K562 (cell line): ENCODE measurements at regions not wholly inside any gene's neighbourhood (a gene's known extent, or its start where the extent isn't known, plus 50 kb on each side); places are given as distances from the start of the nearest gene placed in this dataset.

ENCODE experiments used
- ATAC-seq: fragments of 200-7000 bp; cut with Tn5 transposase; 3 replicates; pipeline ENCODE4 v1.9.1; 2020; ENCODE audit warnings: moderate library complexity
- BruUV-seq: library from RNA; stranded (reverse); fragments of 400-500 nt; replicated peaks from 2 replicates; lab custom pipeline; 2021; lab: Mats Ljungman, UMichigan
- CTCF ChIA-PET: fragments of 300-600 bp; formaldehyde crosslinking; extraction: SDS; loops from one replicate; lab custom pipeline; 2021; ENCODE audit warnings: low intra/inter-chr PET ratio; lab: Yijun Ruan, JAX
- POLR2A ChIA-PET: fragments of 300-600, 350-650 bp; sonication (Branson Sonifier 250); formaldehyde crosslinking; extraction: SDS; loops from one replicate; lab custom pipeline; 2021; ENCODE audit warnings: antibody characterized with exemption, inconsistent platforms; lab: Yijun Ruan, JAX
- DNase-seq, 4 experiments: peaks; one replicate each; pipeline versions ENCODE4 v3.0.0 to v3.0.0-alpha.2; 2011 to 2018; ENCODE audit warnings: low spot score in 3 of 4, mixed read lengths in 3 of 4; ENCODE audit errors: extremely low read depth in 1 of 4
- FAIRE-seq: peaks from 2 replicates; lab custom pipeline; 2011; peaks lifted over from hg19 to GRCh38; lab: Jason Lieb, UNC
- H2AFZ ChIP-seq: 2 replicates; pipeline ENCODE4 v1.6.0; 2011; ENCODE audit warnings: low read depth, low read length, control low read depth, inconsistent platforms
- H3K27ac ChIP-seq: fragments of 200-600 bp; 3 replicates; pipeline ENCODE4 v1.8.0; 2011; ENCODE audit warnings: low read depth, mild to moderate bottlenecking, control low read depth, inconsistent platforms, low read length, moderate library complexity, mixed read lengths; ENCODE audit errors: extremely low read depth
- H3K27me3 ChIP-seq, 2 experiments: fragments of 300-600 bp in 1 of 2; 2 replicates in 1 of 2; 3 replicates in 1 of 2; pipeline versions ENCODE4 v1.6.0 to v1.8.0; 2011; ENCODE audit warnings: inconsistent platforms in 2 of 2, low read length in 2 of 2, mild to moderate bottlenecking in 1 of 2, mixed read lengths in 1 of 2, moderate library complexity in 1 of 2; ENCODE audit not compliant: control insufficient read depth in 2 of 2, insufficient read depth in 2 of 2
- H3K36me3 ChIP-seq: fragments of 300-600 bp; 3 replicates; pipeline ENCODE4 v1.8.0; 2011; ENCODE audit warnings: mild to moderate bottlenecking, low read length, inconsistent platforms; ENCODE audit not compliant: control insufficient read depth, insufficient read depth
- H3K4me1 ChIP-seq, 2 experiments: fragments of 200-600 bp in 1 of 2; replicated peaks in 1 of 2; 2 replicates in 1 of 2; 3 replicates in 1 of 2; pipeline versions ENCODE4 v1.5.1 to v1.8.0; 2011; ENCODE audit warnings: inconsistent platforms in 2 of 2, low read length in 2 of 2, mild to moderate bottlenecking in 1 of 2, mixed read lengths in 1 of 2, moderate library complexity in 1 of 2; ENCODE audit not compliant: control insufficient read depth in 2 of 2, insufficient read depth in 2 of 2
- H3K4me2 ChIP-seq: 2 replicates; pipeline ENCODE4 v1.6.1; 2011; ENCODE audit warnings: low read length, control low read depth, inconsistent platforms, mixed read lengths; ENCODE audit not compliant: insufficient read depth
- H3K4me3 ChIP-seq: fragments of 200-600 bp; sonication (generic), shearing (Covaris generic); 2 replicates; pipeline ENCODE4 v1.5.1; 2016; ENCODE audit warnings: control low read depth, inconsistent platforms
- H3K79me2 ChIP-seq: fragments of 200-600 bp; 3 replicates; pipeline ENCODE4 v1.8.0; 2011; ENCODE audit warnings: low read length, inconsistent platforms; ENCODE audit not compliant: control insufficient read depth, insufficient read depth
- H3K9ac ChIP-seq, 2 experiments: 2 replicates each; pipeline versions ENCODE4 v1.6.0 to v1.6.1; 2011; ENCODE audit warnings: low read depth in 2 of 2, low read length in 2 of 2, control low read depth in 1 of 2, inconsistent platforms in 1 of 2, mild to moderate bottlenecking in 1 of 2, mixed read lengths in 1 of 2; ENCODE audit not compliant: insufficient read depth in 1 of 2
- H3K9me1 ChIP-seq: one replicate; pipeline ENCODE4 v1.6.0; 2011; ENCODE audit warnings: inconsistent platforms, mild to moderate bottlenecking, low read length, moderate library complexity; ENCODE audit not compliant: control insufficient read depth, insufficient read depth
- H3K9me3 ChIP-seq: replicated peaks from 2 replicates; pipeline ENCODE4 v1.5.1; 2011; ENCODE audit warnings: low read depth, low read length, inconsistent platforms; ENCODE audit not compliant: control insufficient read depth, insufficient read depth
- H4K20me1 ChIP-seq: replicated peaks from 2 replicates; pipeline ENCODE4 v1.6.1; 2011; ENCODE audit warnings: low read length, inconsistent platforms, mixed read lengths; ENCODE audit not compliant: control insufficient read depth, insufficient read depth
- ATF7 ChIP-seq: fragments of 450-650 bp; IDR thresholded peaks from 2 replicates; pipeline ENCODE4 v1.7.1; 2014; ENCODE audit warnings: mild to moderate bottlenecking, moderate library complexity
- CBX8 ChIP-seq: fragments of 200-600 bp; sonication (generic); IDR thresholded peaks from 2 replicates; pipeline ENCODE4 v1.6.1; 2012; ENCODE audit warnings: borderline replicate concordance, mixed run types, low read depth, mild to moderate bottlenecking, moderate library complexity, mixed read lengths, low read length, control low read depth, inconsistent platforms; ENCODE audit not compliant: poor library complexity, severe bottlenecking; ENCODE audit errors: extremely low read depth
- NR3C1 ChIP-seq: sonication (generic); formaldehyde crosslinking; IDR thresholded peaks from 2 replicates; pipeline ENCODE4 v1.8.1; 2022; ENCODE audit warnings: missing genetic modification reagents
- NR4A1 ChIP-seq, 2 experiments: fragments of 250-450 bp in 1 of 2; fragments of 450-650 bp in 1 of 2; sonication (Bioruptor Pico) in 1 of 2; IDR thresholded peaks; 2 replicates each; pipeline versions ENCODE4 v1.4.0 to v1.6.1; 2016 to 2020; ENCODE audit warnings: mild to moderate bottlenecking in 2 of 2, missing compliant biosample characterization in 1 of 2, missing genetic modification characterization in 1 of 2, moderate library complexity in 1 of 2
- PHF8 ChIP-seq: fragments of 200-600 bp; sonication (generic); IDR thresholded peaks from 2 replicates; pipeline ENCODE4 v1.6.1; 2012; ENCODE audit warnings: mixed run types, mild to moderate bottlenecking, inconsistent platforms, low read length, moderate library complexity, borderline replicate concordance
- SMARCA4 ChIP-seq: fragments of 450-650 bp; IDR thresholded peaks from 2 replicates; pipeline ENCODE4 v1.6.1; 2016
- ZKSCAN8 ChIP-seq: fragments of 200-800 bp; sonication (Bioruptor generic); IDR thresholded peaks from 2 replicates; pipeline ENCODE4 v1.6.1; 2016; ENCODE audit warnings: missing genetic modification characterization, missing compliant biosample characterization
- ZNF134 ChIP-seq: fragments of 250-450 bp; sonication (Bioruptor Pico); conservative IDR thresholded peaks from 2 replicates; pipeline ENCODE4 v1.4.0; 2020
- ZNF224 ChIP-seq: sonication (generic); formaldehyde crosslinking; IDR thresholded peaks from 2 replicates; pipeline ENCODE4 v1.8.0; 2022; ENCODE audit warnings: mild to moderate bottlenecking, missing genetic modification reagents
- WGBS: fragments of 100-300 bp; shearing (Covaris generic); methylation state at CpG from one replicate; pipeline ENCODE4 v1.1.6; 2016; ENCODE audit warnings: low coverage, mixed read lengths; ENCODE audit not compliant: insufficient coverage; ENCODE audit errors: missing lambda C conversion rate; 5-methylcytosine and 5-hydroxymethylcytosine counted together
- in situ Hi-C: fragments of 300-500 bp; cut with MboI; formaldehyde crosslinking; loops from 4 replicates; pipeline ENCODE4 v1.15.0; 2018; ENCODE audit warnings: inconsistent platforms, mixed read lengths
- intact Hi-C: fragments of 100-400 bp; cut with micrococcal nuclease; formaldehyde crosslinking; loops from 2 replicates; pipeline ENCODE4 v1.14.2; 2022
- TF ChIP-seq, protein P1 (sequence below): IDR thresholded peaks from 2 replicates; pipeline ENCODE4 v1.6.1; 2011; ENCODE audit warnings: borderline replicate concordance, low read depth, mild to moderate bottlenecking, moderate library complexity, low read length; ENCODE audit not compliant: insufficient read depth, poor library complexity, severe bottlenecking
- TF ChIP-seq, protein P2 (sequence below): sonication (generic); formaldehyde crosslinking; IDR thresholded peaks from 2 replicates; pipeline ENCODE4 v1.4.0; 2020; ENCODE audit warnings: mild to moderate bottlenecking, missing genetic modification reagents
- TF ChIP-seq, protein P3 (sequence below): fragments of 200-400 bp; formaldehyde crosslinking; IDR thresholded peaks from 2 replicates; pipeline ENCODE4 v1.6.1; 2017; ENCODE audit warnings: mild to moderate bottlenecking, low read depth, low read length, moderate library complexity
- TF ChIP-seq, protein P4 (sequence below): fragments of 250-450 bp; sonication (Bioruptor Pico); IDR thresholded peaks from 2 replicates; pipeline ENCODE4 v1.4.0; 2020; ENCODE audit warnings: mild to moderate bottlenecking

DNA sequence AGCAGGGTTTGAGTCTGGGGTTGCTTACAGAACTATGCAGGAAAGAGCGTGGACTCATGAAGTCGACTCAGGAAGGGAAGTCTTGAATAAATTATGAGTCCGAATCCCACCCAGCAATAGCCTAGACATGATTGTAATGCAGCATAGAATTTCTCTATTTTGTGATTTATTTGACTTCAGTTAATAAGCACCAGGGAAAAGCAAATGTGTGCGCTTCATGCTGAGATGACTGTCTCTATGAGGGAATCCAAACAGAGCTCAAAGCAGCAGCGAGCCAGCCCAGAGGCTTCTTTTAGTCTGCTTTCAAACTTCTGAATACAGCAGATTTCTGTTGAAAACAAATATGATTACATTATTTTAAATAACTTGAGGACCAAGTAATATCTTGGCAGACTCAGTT is 188.0 kb downstream of the SEMA6A start (continued):
- TF ChIP-seq CBX8: no peak

DNA sequence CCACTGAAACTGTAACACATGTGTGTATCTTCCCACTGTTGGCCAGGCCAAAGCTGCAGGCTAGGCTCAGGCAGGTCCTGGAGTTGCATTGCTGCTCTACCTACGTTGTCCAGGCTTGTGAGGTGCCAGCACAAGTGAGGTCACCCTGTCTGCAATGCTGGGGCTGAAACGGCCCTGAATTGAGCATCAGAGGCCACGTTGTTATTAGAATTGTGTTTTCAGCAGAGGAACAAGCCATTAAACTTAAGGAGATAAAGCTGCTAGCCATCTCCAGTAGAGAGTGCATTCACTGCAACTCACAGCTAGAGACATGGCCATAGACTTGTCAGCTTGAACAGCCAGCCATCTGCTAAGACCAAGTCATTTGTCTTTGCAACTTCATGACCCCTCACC is 191.8 kb downstream of the SEMA6A start:
- Histone ChIP-seq H3K27me3 (no peaks in the 10 kb centered on the region), H3K9me1 (no peaks in the 10 kb centered on the region), H3K79me2 (no peaks in the 10 kb centered on the region), H3K4me1 (no peaks in the 10 kb centered on the region; a peak in 1 of 5 replicates), H3K27ac (no peak overlapping the region), H4K20me1 (no peaks in the 10 kb centered on the region), H3K36me3 (no peaks in the 10 kb centered on the region), H3K4me3 (no peak overlapping the region), H3K9ac (no peak overlapping the region), H3K4me2 (no peak overlapping the region), H2AFZ (no peak overlapping the region), H3K9me3 (no peaks in the 10 kb centered on the region)
- CTCF ChIA-PET: no interaction called here
- no peak for ATAC-seq
- no TSS peak for BruUV-seq
- intact Hi-C loops (no loop called here), in situ Hi-C loops (no loop called here)
- no peak for DNase-seq
- FAIRE-seq: no peak
- WGBS: 0% methylated on average over 3 of the region's 3 CpGs
- POLR2A ChIA-PET: no interaction called here
- TF ChIP-seq PHF8: no peak
- no peak for TF ChIP-seq ATF7
- TF ChIP-seq ZNF134 (CRISPR knock-in tag): no peak
- TF ChIP-seq NR3C1 (CRISPR knock-in tag): no peak
- TF ChIP-seq, protein P1, sequence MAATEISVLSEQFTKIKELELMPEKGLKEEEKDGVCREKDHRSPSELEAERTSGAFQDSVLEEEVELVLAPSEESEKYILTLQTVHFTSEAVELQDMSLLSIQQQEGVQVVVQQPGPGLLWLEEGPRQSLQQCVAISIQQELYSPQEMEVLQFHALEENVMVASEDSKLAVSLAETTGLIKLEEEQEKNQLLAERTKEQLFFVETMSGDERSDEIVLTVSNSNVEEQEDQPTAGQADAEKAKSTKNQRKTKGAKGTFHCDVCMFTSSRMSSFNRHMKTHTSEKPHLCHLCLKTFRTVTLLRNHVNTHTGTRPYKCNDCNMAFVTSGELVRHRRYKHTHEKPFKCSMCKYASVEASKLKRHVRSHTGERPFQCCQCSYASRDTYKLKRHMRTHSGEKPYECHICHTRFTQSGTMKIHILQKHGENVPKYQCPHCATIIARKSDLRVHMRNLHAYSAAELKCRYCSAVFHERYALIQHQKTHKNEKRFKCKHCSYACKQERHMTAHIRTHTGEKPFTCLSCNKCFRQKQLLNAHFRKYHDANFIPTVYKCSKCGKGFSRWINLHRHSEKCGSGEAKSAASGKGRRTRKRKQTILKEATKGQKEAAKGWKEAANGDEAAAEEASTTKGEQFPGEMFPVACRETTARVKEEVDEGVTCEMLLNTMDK: no peak
- TF ChIP-seq, protein P2, sequence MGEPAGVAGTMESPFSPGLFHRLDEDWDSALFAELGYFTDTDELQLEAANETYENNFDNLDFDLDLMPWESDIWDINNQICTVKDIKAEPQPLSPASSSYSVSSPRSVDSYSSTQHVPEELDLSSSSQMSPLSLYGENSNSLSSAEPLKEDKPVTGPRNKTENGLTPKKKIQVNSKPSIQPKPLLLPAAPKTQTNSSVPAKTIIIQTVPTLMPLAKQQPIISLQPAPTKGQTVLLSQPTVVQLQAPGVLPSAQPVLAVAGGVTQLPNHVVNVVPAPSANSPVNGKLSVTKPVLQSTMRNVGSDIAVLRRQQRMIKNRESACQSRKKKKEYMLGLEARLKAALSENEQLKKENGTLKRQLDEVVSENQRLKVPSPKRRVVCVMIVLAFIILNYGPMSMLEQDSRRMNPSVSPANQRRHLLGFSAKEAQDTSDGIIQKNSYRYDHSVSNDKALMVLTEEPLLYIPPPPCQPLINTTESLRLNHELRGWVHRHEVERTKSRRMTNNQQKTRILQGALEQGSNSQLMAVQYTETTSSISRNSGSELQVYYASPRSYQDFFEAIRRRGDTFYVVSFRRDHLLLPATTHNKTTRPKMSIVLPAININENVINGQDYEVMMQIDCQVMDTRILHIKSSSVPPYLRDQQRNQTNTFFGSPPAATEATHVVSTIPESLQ (CRISPR knock-in tag): no peak
- TF ChIP-seq SMARCA4: no peak
- TF ChIP-seq ZNF224 (CRISPR knock-in tag): no peak
- TF ChIP-seq ZKSCAN8 (CRISPR knock-in tag): no peak
- TF ChIP-seq, protein P3, sequence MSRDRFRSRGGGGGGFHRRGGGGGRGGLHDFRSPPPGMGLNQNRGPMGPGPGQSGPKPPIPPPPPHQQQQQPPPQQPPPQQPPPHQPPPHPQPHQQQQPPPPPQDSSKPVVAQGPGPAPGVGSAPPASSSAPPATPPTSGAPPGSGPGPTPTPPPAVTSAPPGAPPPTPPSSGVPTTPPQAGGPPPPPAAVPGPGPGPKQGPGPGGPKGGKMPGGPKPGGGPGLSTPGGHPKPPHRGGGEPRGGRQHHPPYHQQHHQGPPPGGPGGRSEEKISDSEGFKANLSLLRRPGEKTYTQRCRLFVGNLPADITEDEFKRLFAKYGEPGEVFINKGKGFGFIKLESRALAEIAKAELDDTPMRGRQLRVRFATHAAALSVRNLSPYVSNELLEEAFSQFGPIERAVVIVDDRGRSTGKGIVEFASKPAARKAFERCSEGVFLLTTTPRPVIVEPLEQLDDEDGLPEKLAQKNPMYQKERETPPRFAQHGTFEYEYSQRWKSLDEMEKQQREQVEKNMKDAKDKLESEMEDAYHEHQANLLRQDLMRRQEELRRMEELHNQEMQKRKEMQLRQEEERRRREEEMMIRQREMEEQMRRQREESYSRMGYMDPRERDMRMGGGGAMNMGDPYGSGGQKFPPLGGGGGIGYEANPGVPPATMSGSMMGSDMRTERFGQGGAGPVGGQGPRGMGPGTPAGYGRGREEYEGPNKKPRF: no peak
- TF ChIP-seq, protein P4, sequence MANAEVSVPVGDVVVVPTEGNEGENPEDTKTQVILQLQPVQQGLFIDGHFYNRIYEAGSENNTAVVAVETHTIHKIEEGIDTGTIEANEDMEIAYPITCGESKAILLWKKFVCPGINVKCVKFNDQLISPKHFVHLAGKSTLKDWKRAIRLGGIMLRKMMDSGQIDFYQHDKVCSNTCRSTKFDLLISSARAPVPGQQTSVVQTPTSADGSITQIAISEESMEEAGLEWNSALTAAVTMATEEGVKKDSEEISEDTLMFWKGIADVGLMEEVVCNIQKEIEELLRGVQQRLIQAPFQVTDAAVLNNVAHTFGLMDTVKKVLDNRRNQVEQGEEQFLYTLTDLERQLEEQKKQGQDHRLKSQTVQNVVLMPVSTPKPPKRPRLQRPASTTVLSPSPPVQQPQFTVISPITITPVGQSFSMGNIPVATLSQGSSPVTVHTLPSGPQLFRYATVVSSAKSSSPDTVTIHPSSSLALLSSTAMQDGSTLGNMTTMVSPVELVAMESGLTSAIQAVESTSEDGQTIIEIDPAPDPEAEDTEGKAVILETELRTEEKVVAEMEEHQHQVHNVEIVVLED (CRISPR knock-in tag): no peak
- no peak for TF ChIP-seq NR4A1 (CRISPR knock-in tag; IDR thresholded peaks at IDR 0.05)
- no peak for TF ChIP-seq NR4A1 (tag; IDR thresholded peaks at IDR 0.05)
